H9 (cell line): ENCODE measurements at regions not wholly inside any gene's neighbourhood (a gene's known extent, or its start where the extent isn't known, plus 50 kb on each side); places are given as distances from the start of the nearest gene placed in this dataset.
"Not testable (repeated sequence)": the region's sequence is repeated elsewhere in the genome, so short reads cannot be mapped to it uniquely, and the experiment has no call there.

Experiments used
- DNase-seq: peaks from one replicate; pipeline ENCODE4 v3.0.0-alpha.2; 2017
- H2AFZ ChIP-seq: one replicate; pipeline ENCODE4 v1.6.1; 2013; ENCODE audit warnings: mild to moderate bottlenecking, low read length, control low read depth, moderate library complexity
- H2AK5ac ChIP-seq: 2 replicates; pipeline ENCODE4 v1.6.1; 2013; ENCODE audit warnings: low read length, control low read depth, mixed read lengths; ENCODE audit not compliant: insufficient read length
- H2BK120ac ChIP-seq: one replicate; pipeline ENCODE4 v1.6.1; 2013; ENCODE audit warnings: low read depth, mild to moderate bottlenecking, low read length, control low read depth, inconsistent platforms; ENCODE audit not compliant: poor library complexity, severe bottlenecking
- H2BK12ac ChIP-seq: 2 replicates; pipeline ENCODE4 v1.6.1; 2013; ENCODE audit warnings: low read length, control low read depth, mixed read lengths, low read depth; ENCODE audit not compliant: insufficient read length
- H2BK15ac ChIP-seq: 2 replicates; pipeline ENCODE4 v1.6.1; 2013; ENCODE audit warnings: low read depth, low read length, control low read depth
- H2BK20ac ChIP-seq: one replicate; pipeline ENCODE4 v1.6.1; 2013; ENCODE audit warnings: low read depth, mild to moderate bottlenecking, low read length, control low read depth, inconsistent platforms; ENCODE audit not compliant: poor library complexity, severe bottlenecking
- H2BK5ac ChIP-seq: 2 replicates; pipeline ENCODE4 v1.6.1; 2013; ENCODE audit warnings: low read length, control low read depth, mixed read lengths; ENCODE audit not compliant: insufficient read length
- H3K14ac ChIP-seq: 2 replicates; pipeline ENCODE4 v1.6.1; 2013; ENCODE audit warnings: low read length, control low read depth; ENCODE audit not compliant: insufficient read depth
- H3K18ac ChIP-seq: 2 replicates; pipeline ENCODE4 v1.6.1; 2013; ENCODE audit warnings: low read depth, mild to moderate bottlenecking, mixed read lengths, low read length, control low read depth; ENCODE audit not compliant: insufficient read length
- H3K23ac ChIP-seq: 2 replicates; pipeline ENCODE4 v1.6.1; 2013; ENCODE audit warnings: low read length, control low read depth, mixed read lengths, low read depth; ENCODE audit not compliant: insufficient read length
- H3K23me2 ChIP-seq: 2 replicates; pipeline ENCODE4 v1.6.1; 2013; ENCODE audit warnings: low read depth, mild to moderate bottlenecking, mixed read lengths, low read length, control low read depth; ENCODE audit not compliant: insufficient read length, poor library complexity, severe bottlenecking
- H3K27ac ChIP-seq: 2 replicates; pipeline ENCODE4 v1.5.1; 2013; ENCODE audit warnings: low read length, control low read depth, mixed read lengths, low read depth; ENCODE audit not compliant: insufficient read length
- H3K27me3 ChIP-seq: 2 replicates; pipeline ENCODE4 v1.6.1; 2013; ENCODE audit warnings: low read length, control low read depth, inconsistent platforms; ENCODE audit not compliant: insufficient read depth
- H3K4ac ChIP-seq: 2 replicates; pipeline ENCODE4 v1.6.1; 2013; ENCODE audit warnings: low read depth, mild to moderate bottlenecking, control low read depth, inconsistent platforms, low read length, moderate library complexity
- H3K4me1 ChIP-seq: 2 replicates; pipeline ENCODE4 v1.6.1; 2013; ENCODE audit warnings: low read length, control low read depth, inconsistent platforms; ENCODE audit not compliant: insufficient read depth
- H3K4me2 ChIP-seq: 2 replicates; pipeline ENCODE4 v1.6.1; 2013; ENCODE audit warnings: low read length, control low read depth, mixed read lengths; ENCODE audit not compliant: insufficient read length, insufficient read depth
- H3K56ac ChIP-seq: 2 replicates; pipeline ENCODE4 v1.6.1; 2013; ENCODE audit warnings: low read depth, mild to moderate bottlenecking, mixed read lengths, low read length, control low read depth; ENCODE audit not compliant: insufficient read length
- H3K79me1 ChIP-seq: 2 replicates; pipeline ENCODE4 v1.6.1; 2013; ENCODE audit warnings: low read depth, mild to moderate bottlenecking, moderate library complexity, low read length, control low read depth, inconsistent platforms; ENCODE audit not compliant: insufficient read depth, poor library complexity, severe bottlenecking
- H3K79me2 ChIP-seq: 2 replicates; pipeline ENCODE4 v1.6.1; 2013; ENCODE audit warnings: low read length, control low read depth, inconsistent platforms; ENCODE audit not compliant: insufficient read depth
- H3K9ac ChIP-seq: 2 replicates; pipeline ENCODE4 v1.6.1; 2013; ENCODE audit warnings: low read length, control low read depth, mixed read lengths; ENCODE audit not compliant: insufficient read length; ENCODE audit errors: extremely low read depth
- H3K9me3 ChIP-seq: one replicate; pipeline ENCODE4 v1.6.1; 2013; ENCODE audit warnings: low read depth, low read length, inconsistent platforms; ENCODE audit not compliant: control insufficient read depth
- H3T11ph ChIP-seq: one replicate; pipeline ENCODE4 v1.6.1; 2013; ENCODE audit warnings: mild to moderate bottlenecking, low read length, control low read depth, inconsistent platforms
- H4K20me1 ChIP-seq: one replicate; pipeline ENCODE4 v1.6.1; 2013; ENCODE audit not compliant: control insufficient read depth, insufficient read length, insufficient read depth
- H4K5ac ChIP-seq: 2 replicates; pipeline ENCODE4 v1.6.1; 2013; ENCODE audit warnings: low read depth, mild to moderate bottlenecking, mixed read lengths, low read length, control low read depth; ENCODE audit not compliant: insufficient read length
- H4K8ac ChIP-seq: replicated peaks from 2 replicates; pipeline ENCODE4 v1.6.1; 2013; ENCODE audit warnings: low read length, control low read depth, mixed read lengths, low read depth; ENCODE audit not compliant: insufficient read length
- H4K91ac ChIP-seq: 2 replicates; pipeline ENCODE4 v1.6.1; 2013; ENCODE audit warnings: low read depth, mild to moderate bottlenecking, moderate library complexity, mixed read lengths, low read length, control low read depth; ENCODE audit not compliant: insufficient read length
- H3K27ac Mint-ChIP-seq, 3 experiments: 2 replicates in 2 of 3; 3 replicates in 1 of 3; pipeline ENCODE4 v1.8.0; 2020 to 2021; ENCODE audit warnings: mixed read lengths in 3 of 3, mild to moderate bottlenecking in 1 of 3, moderate library complexity in 1 of 3
- H3K27me3 Mint-ChIP-seq: 2 replicates; pipeline ENCODE4 v1.8.0; 2021; ENCODE audit warnings: low read depth, mild to moderate bottlenecking, moderate library complexity, mixed read lengths
- H3K36me3 Mint-ChIP-seq, 3 experiments: 2 replicates in 2 of 3; 3 replicates in 1 of 3; pipeline ENCODE4 v1.8.0; 2020 to 2021; ENCODE audit warnings: low read depth in 3 of 3, mixed read lengths in 3 of 3; ENCODE audit not compliant: insufficient read depth in 1 of 3
- H3K4me1 Mint-ChIP-seq, 2 experiments: 2 replicates each; pipeline ENCODE4 v1.8.0; 2020; ENCODE audit warnings: mixed read lengths in 2 of 2
- H3K4me3 Mint-ChIP-seq, 2 experiments: 2 replicates in 1 of 2; 3 replicates in 1 of 2; pipeline ENCODE4 v1.8.0; 2020 to 2021; ENCODE audit warnings: mild to moderate bottlenecking in 2 of 2, mixed read lengths in 2 of 2, moderate library complexity in 1 of 2
- H3K9me3 Mint-ChIP-seq, 2 experiments: 2 replicates in 1 of 2; 3 replicates in 1 of 2; pipeline ENCODE4 v1.8.0; 2020; ENCODE audit warnings: mild to moderate bottlenecking in 2 of 2, mixed read lengths in 2 of 2, moderate library complexity in 1 of 2
- CTCF ChIP-seq: fragments of 200-600 bp; sonication (generic); conservative IDR thresholded peaks from 3 replicates; pipeline ENCODE4 v1.8.0; 2021; ENCODE audit warnings: antibody characterized with exemption, mild to moderate bottlenecking
- WGBS: extraction: QIAGEN DNeasy Blood & Tissue Kit; methylation state at CpG from one replicate; pipeline ENCODE4 v1.1.7; 2013; ENCODE audit warnings: missing lambda C conversion rate, low lambda C conversion rate, mixed read lengths; ENCODE audit not compliant: insufficient read length; ENCODE audit errors: extremely low coverage; 5-methylcytosine and 5-hydroxymethylcytosine counted together

GRCh38 chr4:3598695-3599227 lies 66.5 kb upstream of the LRPAP1 start:
- Histone ChIP-seq H3K23me2 (no peaks in the 10 kb centered on the region), H3K56ac (no peak overlapping the region), H2AK5ac (no peak overlapping the region), H3K9ac (no peak overlapping the region), H2BK15ac (no peak overlapping the region), H4K91ac (no peak overlapping the region), H3K79me2 (no peaks in the 10 kb centered on the region), H3K14ac (no peak overlapping the region), H2BK20ac (no peak overlapping the region), H4K20me1 (peaks cover 5% of the 10 kb centered on the region), H4K5ac (no peak overlapping the region), H3K18ac (no peak overlapping the region), H3K9me3 (no peaks in the 10 kb centered on the region), H3K23ac (no peak overlapping the region), H3K27ac (no peak overlapping the region), H3T11ph (no peak overlapping the region), H3K27me3 (no peaks in the 10 kb centered on the region), H2BK12ac (no peak overlapping the region), H2BK5ac (no peak overlapping the region), H3K4me2 (no peak overlapping the region), H2BK120ac (no peak overlapping the region), H3K4ac (no peak overlapping the region), H3K79me1 (no peaks in the 10 kb centered on the region), H4K8ac (no peak overlapping the region), H2AFZ (no peak overlapping the region), H3K4me1 (no peaks in the 10 kb centered on the region)
- Mint-ChIP-seq H3K27me3 (peaks cover 16% of the 10 kb centered on the region), H3K9me3 (peaks cover 5 to 9% of the 10 kb centered on the region in 2 experiments; a peak in 3 of 5 replicates), H3K4me1 (no peaks in the 10 kb centered on the region), H3K4me3 (no peak overlapping the region), H3K36me3 (peaks cover 0 to 4% (median 3%) of the 10 kb centered on the region in 3 experiments; a peak in 4 of 7 replicates), H3K27ac (no peak overlapping the region)
- WGBS: no CpG with 5 or more reads among the region's 8 CpGs
- no peak for DNase-seq
- no peak for TF ChIP-seq CTCF

GRCh38 chr4:3597896-3598505 lies 65.8 kb upstream of the LRPAP1 start:
- H3K9me3 ChIP-seq, H2BK5ac ChIP-seq, H2BK12ac ChIP-seq, H3K79me2 ChIP-seq, DNase-seq, H3K18ac ChIP-seq, H3K4me2 ChIP-seq, H2BK120ac ChIP-seq, H3T11ph ChIP-seq, H4K91ac ChIP-seq, H3K23me2 ChIP-seq, H2AK5ac ChIP-seq, H3K56ac ChIP-seq, H2BK15ac ChIP-seq, H3K4me3 Mint-ChIP-seq, H4K5ac ChIP-seq, H3K4me1 ChIP-seq, H3K9ac ChIP-seq, H3K4ac ChIP-seq, H4K8ac ChIP-seq, H4K20me1 ChIP-seq, H3K27me3 ChIP-seq, H2BK20ac ChIP-seq, H3K27ac Mint-ChIP-seq, H3K36me3 Mint-ChIP-seq, H3K23ac ChIP-seq, H3K27ac ChIP-seq, H3K14ac ChIP-seq, H3K79me1 ChIP-seq, H2AFZ ChIP-seq, H3K4me1 Mint-ChIP-seq: not testable (repeated sequence)
- WGBS: no CpG with 5 or more reads among the region's 13 CpGs
- Mint-ChIP-seq H3K27me3 (peaks cover 20% of the 10 kb centered on the region), H3K9me3 (peaks cover 5 to 10% of the 10 kb centered on the region in 2 experiments; a peak in 3 of 5 replicates)
